CD14-positive monocyte (primary cell): ENCODE measurements at regions not wholly inside any gene's neighbourhood (a gene's known extent, or its start where the extent isn't known, plus 50 kb on each side); places are given as distances from the start of the nearest gene placed in this dataset.
A peak's percentile ranks its signal among the peaks of the same experiment; 100 is the strongest.

Experiments
- DNase-seq, 3 donors: peaks; one replicate each; pipeline ENCODE4 v3.0.0-alpha.2; 2011 to 2022
- H2AFZ ChIP-seq: 2 replicates; pipeline ENCODE4 v1.6.0; 2012; ENCODE audit warnings: mild to moderate bottlenecking, low read depth, low read length, inconsistent platforms; ENCODE audit not compliant: insufficient read depth, poor library complexity, severe bottlenecking
- H3K27ac ChIP-seq, 2 donors: 1 replicate in 1 of 2; 2 replicates in 1 of 2; pipeline ENCODE4 v1.5.1; 2012 to 2013; ENCODE audit warnings: low read length in 2 of 2, control low read depth in 1 of 2, inconsistent platforms in 1 of 2, low read depth in 1 of 2, mild to moderate bottlenecking in 1 of 2
- H3K27me3 ChIP-seq, 2 donors: one replicate each; pipeline versions ENCODE4 v1.6.0 to v1.6.1; 2011 to 2013; ENCODE audit warnings: low read length in 2 of 2; ENCODE audit not compliant: control insufficient read depth in 2 of 2, insufficient read depth in 2 of 2
- H3K36me3 ChIP-seq, 2 donors: replicated peaks in 1 of 2; 1 replicate in 1 of 2; 2 replicates in 1 of 2; pipeline versions ENCODE4 v1.5.1 to v1.6.1; 2012 to 2013; ENCODE audit warnings: low read length in 2 of 2, control low read depth in 1 of 2, inconsistent platforms in 1 of 2, mild to moderate bottlenecking in 1 of 2; ENCODE audit not compliant: insufficient read depth in 2 of 2, control insufficient read depth in 1 of 2
- H3K4me1 ChIP-seq, 2 donors: 1 replicate in 1 of 2; 2 replicates in 1 of 2; pipeline versions ENCODE4 v1.5.1 to v1.6.1; 2012 to 2013; ENCODE audit warnings: low read length in 2 of 2, control low read depth in 1 of 2, inconsistent platforms in 1 of 2, mild to moderate bottlenecking in 1 of 2, moderate library complexity in 1 of 2; ENCODE audit not compliant: insufficient read depth in 2 of 2, control insufficient read depth in 1 of 2
- H3K4me2 ChIP-seq: replicated peaks from 2 replicates; pipeline ENCODE3; 2012; ENCODE audit warnings: low read length, moderate library complexity, mild to moderate bottlenecking; ENCODE audit not compliant: poor library complexity, severe bottlenecking; ENCODE audit errors: extremely low read depth
- H3K4me3 ChIP-seq, 3 experiments: fragments of 200-600 bp in 1 of 3; sonication (generic) in 1 of 3; replicated peaks in 1 of 3; 1 replicate in 2 of 3; 2 replicates in 1 of 3; pipeline ENCODE4 v1.5.1; 2011 to 2013; ENCODE audit warnings: low read length in 3 of 3, mild to moderate bottlenecking in 3 of 3, control low read depth in 2 of 3, low read depth in 2 of 3, inconsistent platforms in 1 of 3, moderate library complexity in 1 of 3
- H3K79me2 ChIP-seq: 2 replicates; pipeline ENCODE4 v1.6.0; 2012; ENCODE audit warnings: mild to moderate bottlenecking, control low read depth, inconsistent platforms, low read length, moderate library complexity; ENCODE audit not compliant: insufficient read depth
- H3K9ac ChIP-seq: 2 replicates; pipeline ENCODE4 v1.6.0; 2017; ENCODE audit warnings: low read length, mild to moderate bottlenecking; ENCODE audit not compliant: insufficient read depth, poor library complexity, severe bottlenecking
- H3K9me3 ChIP-seq, 2 donors: replicated peaks in 1 of 2; 1 replicate in 1 of 2; 2 replicates in 1 of 2; pipeline versions ENCODE4 v1.5.1 to v1.6.1; 2012 to 2013; ENCODE audit warnings: low read length in 2 of 2, control low read depth in 1 of 2; ENCODE audit not compliant: control insufficient read depth in 1 of 2, insufficient read depth in 1 of 2
- H4K20me1 ChIP-seq: 2 replicates; pipeline ENCODE4 v1.6.0; 2012; ENCODE audit warnings: mild to moderate bottlenecking, low read length, control low read depth, moderate library complexity; ENCODE audit not compliant: insufficient read depth
- H3K27ac Mint-ChIP-seq, 7 donors: one replicate each; pipeline ENCODE4 v1.8.0; 2020; ENCODE audit warnings: mild to moderate bottlenecking in 7 of 7, mixed read lengths in 7 of 7, moderate library complexity in 6 of 7, inconsistent platforms in 2 of 7
- H3K27me3 Mint-ChIP-seq, 3 donors: one replicate each; pipeline ENCODE4 v1.8.0; 2021 to 2022; ENCODE audit warnings: low read depth in 3 of 3, mild to moderate bottlenecking in 3 of 3, mixed read lengths in 3 of 3, moderate library complexity in 3 of 3, inconsistent platforms in 1 of 3
- H3K36me3 Mint-ChIP-seq, 2 donors: one replicate each; pipeline ENCODE4 v1.8.0; 2020; ENCODE audit warnings: mixed read lengths in 2 of 2, inconsistent platforms in 1 of 2, mild to moderate bottlenecking in 1 of 2
- H3K4me1 Mint-ChIP-seq: one replicate; pipeline ENCODE4 v1.8.0; 2020; ENCODE audit warnings: mild to moderate bottlenecking, mixed read lengths
- H3K4me3 Mint-ChIP-seq, 2 donors: one replicate each; pipeline ENCODE4 v1.8.0; 2020; ENCODE audit warnings: mild to moderate bottlenecking in 2 of 2, mixed read lengths in 2 of 2, moderate library complexity in 1 of 2
- H3K9me3 Mint-ChIP-seq, 7 donors: one replicate each; pipeline ENCODE4 v1.8.0; 2020 to 2022; ENCODE audit warnings: mixed read lengths in 7 of 7, mild to moderate bottlenecking in 6 of 7, moderate library complexity in 6 of 7, inconsistent platforms in 2 of 7
- CTCF ChIP-seq: fragments of 200-600 bp; IDR thresholded peaks from one replicate; pipeline ENCODE4 v1.8.0; 2022; ENCODE audit warnings: antibody characterized with exemption, mild to moderate bottlenecking
- WGBS: methylation state at CpG from one replicate; pipeline ENCODE4 v1.1.5; 2013; ENCODE audit warnings: missing lambda C conversion rate; ENCODE audit not compliant: insufficient coverage; 5-methylcytosine and 5-hydroxymethylcytosine counted together
- intact Hi-C, 2 donors: fragments of 100-400 bp; cut with micrococcal nuclease; formaldehyde crosslinking; loops; one replicate each; pipeline versions ENCODE4 v1.15.0 to v1.15.1; 2023

- no peaks in the 10 kb centered on the region for H3K27me3 Mint-ChIP-seq
- no peak overlapping the region for H3K4me2 ChIP-seq
- peaks cover 0 to 1% (median 0%) of the 10 kb centered on the region in 7 donors for H3K9me3 Mint-ChIP-seq
- no peaks in the 10 kb centered on the region for H3K4me1 Mint-ChIP-seq
- 50% methylated on average over 2 of the region's 9 CpGs for WGBS
- H4K20me1 ChIP-seq, result no peaks in the 10 kb centered on the region
- H3K4me3 ChIP-seq, result no peak overlapping the region
- no peaks in the 10 kb centered on the region for H3K36me3 ChIP-seq
- no peaks in the 10 kb centered on the region for H3K27me3 ChIP-seq
- intact Hi-C loops, result no loop called here
- no peak overlapping the region for H2AFZ ChIP-seq
- H3K27ac ChIP-seq, result no peak overlapping the region
- no peaks in the 10 kb centered on the region for H3K9me3 ChIP-seq
- no peak overlapping the region for H3K9ac ChIP-seq
- no peak overlapping the region for H3K4me3 Mint-ChIP-seq
- no peaks in the 10 kb centered on the region for H3K36me3 Mint-ChIP-seq
- no peak for TF ChIP-seq CTCF
- DNase-seq, result no peak
- no peaks in the 10 kb centered on the region for H3K79me2 ChIP-seq
- no peak overlapping the region for H3K27ac Mint-ChIP-seq
- no peaks in the 10 kb centered on the region for H3K4me1 ChIP-seq
These were observed 206.4 kb upstream of the CITED2 start for GRCh38 chr6:139580592-139581484.

DNA sequence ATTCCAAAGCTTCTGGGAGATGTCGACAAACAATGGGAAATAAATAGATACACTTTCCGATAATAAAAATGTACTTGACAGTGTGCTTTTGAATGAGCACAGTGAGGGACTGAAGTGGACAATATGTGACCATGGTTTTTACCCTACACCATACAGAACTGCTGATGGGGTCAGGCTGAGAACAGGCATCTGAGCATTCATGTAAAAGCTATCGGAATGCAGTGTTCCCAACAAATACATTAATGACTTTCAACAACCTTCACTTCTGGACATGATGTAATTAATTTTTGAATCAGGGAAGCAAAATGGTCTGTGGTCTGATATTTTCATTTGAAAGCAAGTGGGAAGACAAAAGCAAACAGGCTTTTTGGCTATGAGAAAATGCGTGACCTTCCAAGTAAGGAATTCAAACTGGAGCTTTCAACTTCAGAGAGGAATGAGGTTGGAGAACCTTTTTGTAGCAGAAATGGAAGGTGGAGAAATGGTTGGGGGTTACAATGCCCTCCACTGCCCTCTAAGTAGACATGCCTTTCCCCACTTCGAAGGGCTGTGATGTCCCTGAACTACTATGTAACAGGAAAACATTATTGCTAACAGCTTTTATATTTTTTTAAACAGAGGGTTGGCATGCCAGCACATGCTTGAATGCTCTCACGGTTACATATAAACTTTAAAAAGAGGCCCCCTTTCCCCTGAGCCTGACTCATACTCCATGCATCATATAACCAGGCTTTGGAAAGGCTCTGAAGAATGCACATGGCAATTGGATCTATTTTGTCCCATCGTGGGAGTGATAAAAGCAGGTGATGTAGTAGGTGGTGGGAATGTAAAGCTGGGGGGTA lies 203.5 kb upstream of the CITED2 start:
- TF ChIP-seq CTCF, result no peak
- H3K9me3 ChIP-seq, result no peaks in the 10 kb centered on the region
- H4K20me1 ChIP-seq, result no peaks in the 10 kb centered on the region
- no peak overlapping the region for H2AFZ ChIP-seq
- peaks cover 0 to 1% (median 0%) of the 10 kb centered on the region in 7 donors for H3K9me3 Mint-ChIP-seq
- no peaks in the 10 kb centered on the region for H3K27me3 ChIP-seq
- intact Hi-C loops, result no loop called here
- 73% methylated on average over 3 of the region's 7 CpGs for WGBS
- no peaks in the 10 kb centered on the region for H3K4me1 Mint-ChIP-seq
- H3K36me3 Mint-ChIP-seq, result no peaks in the 10 kb centered on the region
- H3K4me3 ChIP-seq, result no peak overlapping the region
- no peaks in the 10 kb centered on the region for H3K36me3 ChIP-seq
- no peak for DNase-seq
- H3K27ac Mint-ChIP-seq, result peak overlapping the region in 1 of 7 donors; percentile 17
- H3K4me1 ChIP-seq, result no peaks in the 10 kb centered on the region
- H3K4me3 Mint-ChIP-seq, result no peak overlapping the region
- H3K9ac ChIP-seq, result no peak overlapping the region
- H3K27me3 Mint-ChIP-seq, result no peaks in the 10 kb centered on the region
- H3K4me2 ChIP-seq, result no peak overlapping the region
- no peak overlapping the region for H3K27ac ChIP-seq
- no peaks in the 10 kb centered on the region for H3K79me2 ChIP-seq
